GM19372 (cell line): ENCODE measurements at regions not wholly inside any gene's neighbourhood (a gene's known extent, or its start where the extent isn't known, plus 50 kb on each side); places are given as distances from the start of the nearest gene placed in this dataset.
A peak's percentile ranks its signal among the peaks of the same experiment; 100 is the strongest.

Experiments
- ATAC-seq: cut with Tn5 transposase; IDR thresholded peaks from one replicate; pipeline ENCODE4 v1.9.1; 2021; ENCODE audit warnings: mild to moderate bottlenecking, low read depth, moderate library complexity; ENCODE audit not compliant: unreplicated experiment

DNA sequence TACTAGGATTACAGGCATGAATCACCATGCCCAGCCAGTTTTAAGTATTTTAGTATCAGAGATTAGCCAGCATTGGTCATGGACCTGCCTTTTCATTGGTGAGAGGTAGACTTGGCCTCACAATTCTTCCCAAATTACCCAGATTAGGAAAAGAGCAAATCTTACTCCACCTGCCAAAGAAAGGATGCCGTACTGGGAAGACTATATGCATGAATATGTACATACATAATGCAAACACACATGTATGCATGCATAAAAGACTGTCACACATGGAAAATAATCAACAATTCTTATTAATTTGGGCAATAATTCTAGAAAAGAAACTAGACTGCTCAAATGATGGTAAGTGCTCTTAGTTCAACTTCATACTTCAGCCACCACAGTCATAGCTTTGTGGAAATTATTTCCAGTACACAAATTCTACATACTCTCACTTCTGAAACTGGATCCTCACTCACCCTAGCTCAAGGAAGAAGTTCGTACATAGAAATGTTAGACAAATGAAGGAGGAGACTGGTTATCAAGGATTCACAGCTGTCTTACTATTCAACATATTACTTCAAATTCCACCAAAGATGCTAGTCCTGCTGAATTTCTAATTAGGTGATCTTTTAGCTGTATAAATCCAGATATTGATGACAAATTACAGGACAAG lies 73.7 kb downstream of the MINAR2 start:
- no peak for ATAC-seq

DNA sequence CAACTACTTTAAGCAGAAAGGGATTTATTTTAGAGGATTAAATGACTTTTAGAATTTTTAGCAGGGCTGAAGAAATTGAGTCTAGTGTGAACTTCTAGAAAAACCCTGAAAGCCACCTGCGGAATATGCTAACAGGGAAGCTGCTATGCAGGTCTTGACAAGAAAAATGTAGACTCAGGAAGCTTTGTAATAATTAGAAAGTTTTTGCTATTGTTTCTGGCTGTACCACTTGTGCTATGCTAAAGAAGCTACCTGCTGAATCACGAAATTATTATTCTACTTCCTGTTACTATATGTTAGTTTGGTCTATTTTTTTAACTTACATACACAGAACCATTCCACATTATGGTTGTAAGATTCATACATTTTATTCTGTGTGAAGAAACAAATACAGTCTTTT lies 74.0 kb upstream of the CHSY3 start:
- ATAC-seq = no peak

DNA sequence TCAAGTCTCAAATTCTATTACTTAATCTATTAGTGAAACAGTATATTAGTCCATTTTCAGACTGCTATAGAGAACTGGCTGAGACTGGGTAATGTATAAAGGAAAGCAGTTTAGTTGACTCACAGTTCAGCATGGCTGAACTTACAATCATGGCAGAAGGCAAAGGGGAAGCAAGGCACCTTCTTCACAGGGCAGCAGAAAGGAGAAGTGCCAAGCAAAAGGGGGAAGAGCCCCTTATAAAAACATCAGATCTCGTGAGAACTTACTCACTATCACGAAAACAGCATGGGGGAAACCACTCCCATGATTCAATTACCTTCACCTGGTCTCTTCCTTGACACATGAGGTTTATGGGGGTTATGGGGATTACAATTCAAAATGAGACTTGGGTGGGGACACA lies 67.9 kb upstream of the CHSY3 start:
- ATAC-seq = no peak

DNA sequence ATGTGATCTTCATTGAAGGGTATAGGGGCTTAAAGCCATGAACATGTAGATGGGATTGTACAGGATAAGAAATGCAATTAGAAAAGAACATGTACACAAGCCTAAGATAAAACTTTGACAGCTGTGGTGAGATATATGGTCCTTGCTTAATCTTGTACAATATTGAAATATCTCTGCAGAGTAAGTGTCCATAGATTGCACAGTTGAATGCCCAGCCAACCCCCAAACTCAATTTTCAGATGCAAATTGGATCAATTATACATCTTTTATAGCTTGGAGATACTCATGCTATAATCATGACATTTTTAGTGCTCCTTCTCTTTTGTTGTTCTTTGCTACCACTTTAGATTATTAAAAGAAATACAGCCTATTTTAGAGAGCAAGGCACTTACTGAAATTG lies 59.5 kb upstream of the CHSY3 start:
- no peak for ATAC-seq

DNA sequence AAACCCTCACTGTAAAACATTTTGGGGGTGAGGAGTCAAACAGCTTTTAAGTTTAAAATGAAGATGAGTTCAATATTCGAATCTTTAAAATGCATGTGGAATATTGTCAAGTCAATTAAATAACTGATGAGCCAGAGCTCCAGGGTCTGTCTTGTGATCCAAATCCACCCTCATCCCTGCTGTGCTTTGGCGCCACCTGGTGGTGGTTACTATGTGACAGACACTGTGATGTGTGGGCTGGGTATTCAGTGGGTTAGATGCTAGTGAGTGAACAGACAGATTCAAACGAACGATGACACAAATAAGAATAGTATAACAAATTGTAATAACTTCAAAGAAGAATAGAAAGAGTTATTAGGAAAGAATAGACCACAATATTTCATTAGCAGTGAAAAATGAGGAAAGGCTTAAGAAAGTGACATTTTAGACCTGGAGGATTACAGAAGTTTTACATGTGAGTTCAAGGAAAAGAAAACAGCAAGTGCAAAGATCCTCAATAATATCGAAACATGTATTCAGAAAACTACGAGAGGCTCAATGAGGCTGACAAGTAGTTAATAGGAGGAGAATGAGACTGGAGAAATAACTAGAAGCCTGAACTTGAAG lies 51.4 kb upstream of the CHSY3 start:
- peak; percentile 95 for ATAC-seq

DNA sequence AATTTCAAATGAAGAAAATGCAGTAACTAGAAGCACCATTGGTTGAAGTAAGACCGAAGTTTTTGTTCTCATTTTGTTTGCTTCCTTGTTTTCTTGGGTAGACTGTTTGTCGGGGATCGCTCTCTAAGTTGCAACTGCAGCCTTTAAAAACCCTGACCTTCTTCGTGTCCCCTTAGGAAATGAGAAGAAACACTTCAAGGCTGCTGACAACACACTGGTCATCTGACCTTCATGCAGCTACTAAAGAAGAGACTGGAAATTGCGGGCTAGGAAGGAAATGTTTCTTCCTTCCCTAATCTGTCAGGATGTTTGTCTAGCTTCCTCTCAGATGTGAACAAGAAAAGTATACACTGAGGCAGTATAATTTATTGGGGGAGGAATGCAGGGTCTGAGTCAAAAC lies 50.7 kb upstream of the CHSY3 start:
- ATAC-seq = no peak
